Lower leg skin (tissue), 4 donors: ENCODE measurements at regions not wholly inside any gene's neighbourhood (a gene's known extent, or its start where the extent isn't known, plus 50 kb on each side); places are given as distances from the start of the nearest gene placed in this dataset.

Experiments used
- DNase-seq, 2 donors: peaks; one replicate each; pipeline ENCODE4 v3.0.0-alpha.2; 2019; ENCODE audit warnings: low spot score in 2 of 2
- H3K4me3 ChIP-seq: fragments of 200-600 bp; sonication (generic); 2 replicates; pipeline ENCODE4 v1.5.1; 2017; ENCODE audit warnings: mild to moderate bottlenecking, low read depth; ENCODE audit not compliant: poor library complexity, severe bottlenecking
- CTCF ChIP-seq, 3 donors: fragments of 450-650 bp; IDR thresholded peaks; one replicate each; pipeline ENCODE4 v1.5.1; 2016; ENCODE audit warnings: antibody characterized with exemption in 3 of 3, mild to moderate bottlenecking in 3 of 3, moderate library complexity in 2 of 3
- POLR2A ChIP-seq, 2 donors: fragments of 450-650 bp; IDR thresholded peaks; one replicate each; pipeline ENCODE4 v1.6.1; 2016 to 2017; ENCODE audit warnings: antibody characterized with exemption in 2 of 2, mild to moderate bottlenecking in 1 of 2, moderate library complexity in 1 of 2
- whole genome bisulfite sequencing, 2 donors: methylation state at CpG; one replicate each; pipeline ENCODE4 v1.1.5; 2018; 5-methylcytosine and 5-hydroxymethylcytosine counted together
- intact Hi-C: fragments of 100-400 bp; cut with DNase I; formaldehyde crosslinking; loops from one replicate; pipeline ENCODE4 v1.15.0; 2023; ENCODE audit warnings: low total_unique reads

DNA sequence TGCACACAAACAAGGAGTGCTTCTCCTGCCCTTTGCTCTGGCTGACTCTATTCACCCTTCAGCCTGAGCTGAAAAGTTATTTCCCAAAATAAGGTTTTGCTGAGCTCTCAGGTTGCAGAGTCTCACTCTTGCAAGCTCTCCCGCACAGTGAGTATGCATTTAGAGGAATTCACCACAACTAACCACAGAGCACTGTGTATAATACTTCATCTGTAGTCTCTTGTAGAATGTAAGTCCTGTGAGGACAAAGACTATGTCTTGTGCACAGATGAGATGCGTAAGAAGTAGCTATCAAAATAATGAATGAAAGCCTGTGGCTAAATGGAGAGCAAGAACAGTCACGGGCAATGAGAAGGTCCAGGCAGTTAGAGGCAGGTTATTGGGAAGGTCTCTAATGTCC is 156.5 kb upstream of the SLCO3A1 start:
- no peak for DNase-seq
- TF ChIP-seq CTCF (IDR thresholded peaks at IDR 0.05) (no peak), POLR2A (IDR thresholded peaks at IDR 0.05) (no peak)
- no peak overlapping the region for H3K4me3 ChIP-seq
- WGBS, 2 donors, result 87 to 93% methylated on average over 3 of the region's 3 CpGs
- intact Hi-C loops, result no loop called here

DNA sequence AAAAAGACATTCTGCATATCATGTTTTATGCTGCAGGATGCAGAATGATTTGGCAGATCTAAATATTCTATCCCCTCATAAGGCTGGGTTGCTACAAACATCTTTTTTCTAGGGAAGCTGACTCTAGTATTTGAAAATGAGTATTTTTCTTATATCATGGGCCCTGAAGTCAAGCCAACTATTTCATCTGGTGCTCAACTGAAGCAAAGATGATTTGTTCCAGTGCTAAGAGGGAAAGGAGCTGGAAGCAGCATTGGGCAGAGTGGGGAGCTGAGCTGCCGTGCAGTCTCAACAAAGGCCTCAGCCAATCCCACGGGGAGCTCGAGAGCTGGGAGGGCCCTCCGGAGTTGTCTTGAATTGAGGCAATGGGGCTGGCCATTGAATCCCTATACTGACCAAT is 155.3 kb upstream of the SLCO3A1 start:
- TF ChIP-seq CTCF (IDR thresholded peaks at IDR 0.05) (no peak), POLR2A (IDR thresholded peaks at IDR 0.05) (no peak)
- 56 to 60% methylated on average over 4 of the region's 4 CpGs for WGBS, 2 donors
- no peak overlapping the region for H3K4me3 ChIP-seq
- intact Hi-C loops, result no loop called here
- DNase-seq, result no peak

DNA sequence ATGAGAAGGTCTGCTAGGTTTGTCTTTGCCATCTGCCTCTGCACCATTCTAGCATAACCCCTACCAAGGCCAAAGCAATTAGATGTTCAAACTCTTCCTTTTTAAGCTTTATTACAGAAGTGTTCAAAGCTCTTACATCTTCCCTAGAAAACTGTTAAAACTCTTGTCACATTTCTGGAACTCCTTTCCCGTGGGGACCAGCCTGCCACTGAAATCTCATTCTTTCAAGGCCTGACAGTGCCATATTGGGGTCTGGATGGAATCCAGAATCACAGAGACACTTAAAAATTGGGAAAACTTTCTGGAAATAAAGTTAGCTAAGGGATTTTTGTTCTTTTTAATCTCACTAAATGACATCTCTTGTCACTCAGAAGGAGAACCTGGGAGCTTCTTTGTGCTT is 153.8 kb upstream of the SLCO3A1 start:
- intact Hi-C loops, result loop anchor here (10.0 kb wide), 1 partner anchor 375 kb away; no protein-coding TSS in a partner anchor
- H3K4me3 ChIP-seq, result no peak overlapping the region
- TF ChIP-seq CTCF (IDR thresholded peaks at IDR 0.05) (no peak), POLR2A (IDR thresholded peaks at IDR 0.05) (no peak)
- 70 to 78% methylated on average over 1 of the region's 1 CpG for WGBS, 2 donors
- DNase-seq, result no peak

GRCh38 chr15:91703274-91703673 is 150.2 kb upstream of the SLCO3A1 start:
- 95% methylated on average over 2 of the region's 2 CpGs for WGBS, 2 donors
- TF ChIP-seq POLR2A (IDR thresholded peaks at IDR 0.05) (no peak), CTCF (IDR thresholded peaks at IDR 0.05) (no peak)
- no peak for DNase-seq
- no peak overlapping the region for H3K4me3 ChIP-seq
- intact Hi-C loops, result loop anchor here (10.0 kb wide), 1 partner anchor 372 kb away; no protein-coding TSS in a partner anchor

- TF ChIP-seq CTCF (IDR thresholded peaks at IDR 0.05) (no peak), POLR2A (IDR thresholded peaks at IDR 0.05) (no peak)
- intact Hi-C loops, result loop anchor here (10.0 kb wide), 1 partner anchor 370 kb away; no protein-coding TSS in a partner anchor
- H3K4me3 ChIP-seq, result no peak overlapping the region
- 65 to 78% methylated on average over 5 of the region's 5 CpGs for WGBS, 2 donors
- DNase-seq, result no peak
These were observed 149.2 kb upstream of the SLCO3A1 start for GRCh38 chr15:91704343-91704742.

DNA sequence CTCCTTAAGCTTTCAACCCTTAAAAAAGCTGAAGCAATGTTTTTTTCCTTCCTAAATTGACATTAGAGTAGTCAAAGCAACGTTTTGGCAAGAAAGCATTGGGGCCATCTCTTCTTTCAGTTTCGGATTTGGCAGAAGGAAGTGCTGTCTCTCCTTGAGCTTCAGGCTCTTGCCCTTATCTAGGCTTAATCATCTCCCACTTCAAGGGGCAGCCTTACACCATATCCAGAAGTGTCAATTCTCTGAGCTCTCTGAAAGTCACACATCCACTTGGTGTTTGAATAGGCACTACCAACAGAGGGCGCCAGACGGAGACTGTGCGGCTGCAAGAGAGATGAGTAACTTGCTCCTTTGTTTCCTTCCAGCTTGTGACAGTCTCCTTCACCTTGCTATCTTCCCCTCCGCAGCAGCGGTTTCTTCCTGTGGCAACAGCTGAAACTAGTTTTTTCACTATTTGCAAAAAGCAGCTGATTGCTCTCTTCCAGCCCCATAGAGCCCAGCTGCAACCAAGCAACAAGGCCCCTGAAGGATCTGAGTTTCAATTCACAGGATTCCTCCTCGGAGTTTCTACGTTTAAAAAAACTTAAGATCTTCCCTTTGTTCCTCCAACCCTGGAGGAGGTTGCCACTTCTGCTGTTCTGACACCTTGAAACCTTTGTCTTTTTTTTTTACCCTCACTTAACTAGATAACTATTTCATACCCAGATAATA is 147.0 kb upstream of the SLCO3A1 start:
- H3K4me3 ChIP-seq, result no peak overlapping the region
- WGBS, 2 donors, result 16% methylated on average over 9 of the region's 9 CpGs
- intact Hi-C loops, result loop anchor here (10.0 kb wide), 1 partner anchor 368 kb away; no protein-coding TSS in a partner anchor
- DNase-seq, result peak; percentile 87 to 96
- peak in 1 of 3 donors; percentile 82 for TF ChIP-seq CTCF (IDR thresholded peaks at IDR 0.05)
- TF ChIP-seq POLR2A (IDR thresholded peaks at IDR 0.05), result no peak
